ENCODE measurements at regions not wholly inside any gene's neighbourhood (a gene's known extent, or its start where the extent isn't known, plus 50 kb on each side); places are given as distances from the start of the nearest gene placed in this dataset.

DNA sequence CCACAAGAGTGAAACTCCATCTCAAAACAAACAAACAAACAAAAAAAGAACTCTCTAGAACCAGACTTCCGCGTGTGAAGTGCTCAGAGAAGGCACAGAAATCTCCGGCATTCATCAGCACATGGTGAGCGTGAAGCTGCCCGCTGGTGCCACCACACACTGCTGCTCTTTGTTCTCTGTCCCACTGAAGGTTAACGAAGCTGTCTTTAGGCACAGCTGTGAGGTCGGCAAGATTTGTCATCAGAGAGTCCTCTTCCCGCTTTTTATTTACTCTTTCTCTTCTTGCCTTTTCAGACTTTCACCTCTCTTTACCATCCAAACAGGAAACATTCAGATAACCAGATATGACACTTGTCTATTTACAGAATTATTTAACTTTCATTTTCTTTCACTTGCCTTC lies 115.2 kb upstream of the ARGLU1 start:
- TF ChIP-seq, protein P1, sequence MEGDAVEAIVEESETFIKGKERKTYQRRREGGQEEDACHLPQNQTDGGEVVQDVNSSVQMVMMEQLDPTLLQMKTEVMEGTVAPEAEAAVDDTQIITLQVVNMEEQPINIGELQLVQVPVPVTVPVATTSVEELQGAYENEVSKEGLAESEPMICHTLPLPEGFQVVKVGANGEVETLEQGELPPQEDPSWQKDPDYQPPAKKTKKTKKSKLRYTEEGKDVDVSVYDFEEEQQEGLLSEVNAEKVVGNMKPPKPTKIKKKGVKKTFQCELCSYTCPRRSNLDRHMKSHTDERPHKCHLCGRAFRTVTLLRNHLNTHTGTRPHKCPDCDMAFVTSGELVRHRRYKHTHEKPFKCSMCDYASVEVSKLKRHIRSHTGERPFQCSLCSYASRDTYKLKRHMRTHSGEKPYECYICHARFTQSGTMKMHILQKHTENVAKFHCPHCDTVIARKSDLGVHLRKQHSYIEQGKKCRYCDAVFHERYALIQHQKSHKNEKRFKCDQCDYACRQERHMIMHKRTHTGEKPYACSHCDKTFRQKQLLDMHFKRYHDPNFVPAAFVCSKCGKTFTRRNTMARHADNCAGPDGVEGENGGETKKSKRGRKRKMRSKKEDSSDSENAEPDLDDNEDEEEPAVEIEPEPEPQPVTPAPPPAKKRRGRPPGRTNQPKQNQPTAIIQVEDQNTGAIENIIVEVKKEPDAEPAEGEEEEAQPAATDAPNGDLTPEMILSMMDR (IDR thresholded peaks at IDR 0.05; ENCODE audit: low read depth, low read length), result no peak
- Histone ChIP-seq H3K9me3 (ENCODE audit: control insufficient read depth, insufficient read depth, low read length) (no peaks in the 10 kb centered on the region), H3K4me3 (ENCODE audit: low read depth, low read length) (no peak overlapping the region), H3K27me3 (ENCODE audit: control insufficient read depth, insufficient read depth, low read length) (no peaks in the 10 kb centered on the region), H3K27ac (ENCODE audit: low read depth, low read length) (no peak overlapping the region)
- POLR2A ChIA-PET, result no interaction called here
- DNase-seq (ENCODE audit: low read depth, low spot score), result no peak
- CTCF ChIA-PET, result no interaction called here

DNA sequence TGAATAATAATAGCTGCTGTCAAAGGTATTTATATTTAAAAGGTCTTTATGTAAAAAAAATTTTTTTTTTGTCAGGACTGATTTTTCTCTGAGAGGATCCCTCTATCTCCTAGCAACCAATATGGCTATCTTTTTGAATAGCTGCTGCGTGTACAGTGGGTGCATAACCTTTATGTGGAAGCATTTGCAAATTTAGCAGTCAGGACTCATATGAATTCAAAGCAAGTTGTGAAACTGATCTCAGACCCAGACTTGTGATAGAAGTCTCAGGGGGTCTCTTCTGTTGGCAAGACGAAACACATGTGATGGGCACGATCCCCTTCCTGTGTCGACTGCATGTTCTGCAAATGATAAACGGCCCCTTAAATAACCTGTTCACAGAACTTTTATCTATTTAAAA lies 114.1 kb upstream of the ARGLU1 start:
- Histone ChIP-seq H3K4me3 (ENCODE audit: low read depth, low read length) (no peak overlapping the region), H3K27me3 (ENCODE audit: control insufficient read depth, insufficient read depth, low read length) (no peaks in the 10 kb centered on the region), H3K9me3 (ENCODE audit: control insufficient read depth, insufficient read depth, low read length) (no peaks in the 10 kb centered on the region), H3K27ac (ENCODE audit: low read depth, low read length) (no peak overlapping the region)
- no peak for DNase-seq (ENCODE audit: low read depth, low spot score)
- TF ChIP-seq, protein P1 (IDR thresholded peaks at IDR 0.05; ENCODE audit: low read depth, low read length), result no peak
- CTCF ChIA-PET, result no interaction called here
- POLR2A ChIA-PET, result no interaction called here

DNA sequence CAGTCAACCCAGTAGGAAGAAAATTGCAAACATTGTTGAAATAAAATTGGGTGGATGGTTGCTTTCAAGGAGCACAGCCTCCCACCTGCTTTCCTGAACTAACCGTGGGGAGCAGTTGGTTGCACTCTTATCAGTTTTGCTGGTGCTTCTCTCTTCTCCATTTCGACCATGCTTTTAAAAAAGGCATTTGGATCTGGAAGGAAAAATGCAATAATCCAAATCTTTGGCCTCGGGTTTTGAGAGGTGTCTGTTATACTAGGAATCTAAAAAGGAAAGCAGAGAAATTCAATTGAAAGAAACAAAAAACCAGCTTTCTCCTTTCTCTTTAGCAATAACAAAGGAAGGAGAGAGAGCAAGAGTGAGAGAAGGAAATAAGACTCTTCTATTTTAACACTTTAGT lies 113.6 kb upstream of the ARGLU1 start:
- CTCF ChIA-PET, result no interaction called here
- POLR2A ChIA-PET, result no interaction called here
- Histone ChIP-seq H3K27me3 (ENCODE audit: control insufficient read depth, insufficient read depth, low read length) (no peaks in the 10 kb centered on the region), H3K9me3 (ENCODE audit: control insufficient read depth, insufficient read depth, low read length) (no peaks in the 10 kb centered on the region), H3K27ac (ENCODE audit: low read depth, low read length) (no peak overlapping the region), H3K4me3 (ENCODE audit: low read depth, low read length) (no peak overlapping the region)
- TF ChIP-seq, protein P1 (IDR thresholded peaks at IDR 0.05; ENCODE audit: low read depth, low read length), result no peak
- DNase-seq (ENCODE audit: low read depth, low spot score), result no peak

DNA sequence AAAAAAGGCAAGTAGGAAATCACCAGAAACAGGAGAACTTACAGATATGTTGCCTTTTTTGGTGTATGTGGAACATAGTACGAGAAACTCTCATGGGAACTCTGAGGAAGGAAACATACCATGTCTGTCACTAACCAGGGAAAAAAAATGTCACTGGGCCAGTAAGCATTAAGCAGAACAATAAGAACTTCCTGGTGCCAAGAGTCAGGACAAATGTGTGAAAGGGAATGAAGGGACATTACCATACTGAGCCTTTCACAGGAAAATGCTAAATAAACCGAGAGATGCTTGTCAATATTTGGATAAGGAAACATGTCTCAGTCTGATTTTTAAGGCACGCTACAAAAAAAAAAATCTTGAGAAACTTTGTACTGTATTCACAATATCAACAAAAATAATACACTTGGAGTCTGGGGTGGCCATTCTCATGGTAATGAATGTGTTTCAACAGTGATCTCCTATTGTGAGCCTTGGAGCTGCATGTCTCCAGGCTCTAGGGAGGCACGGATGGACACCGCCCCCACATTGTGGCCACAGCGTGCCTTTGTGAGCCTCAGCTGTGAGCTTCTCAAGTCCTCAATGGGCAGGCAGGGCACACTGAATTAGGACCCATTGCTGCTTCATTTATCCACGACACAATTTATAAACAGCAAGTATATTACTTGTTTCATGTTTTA lies 113.0 kb upstream of the ARGLU1 start:
- ChIA-PET CTCF (no interaction called here), POLR2A (no interaction called here)
- Histone ChIP-seq H3K27me3 (ENCODE audit: control insufficient read depth, insufficient read depth, low read length) (no peaks in the 10 kb centered on the region), H3K9me3 (ENCODE audit: control insufficient read depth, insufficient read depth, low read length) (no peaks in the 10 kb centered on the region), H3K4me3 (ENCODE audit: low read depth, low read length) (no peak overlapping the region), H3K27ac (ENCODE audit: low read depth, low read length) (no peak overlapping the region)
- TF ChIP-seq, protein P1 (IDR thresholded peaks at IDR 0.05; ENCODE audit: low read depth, low read length), result no peak
- DNase-seq (ENCODE audit: low read depth, low spot score), result no peak

DNA sequence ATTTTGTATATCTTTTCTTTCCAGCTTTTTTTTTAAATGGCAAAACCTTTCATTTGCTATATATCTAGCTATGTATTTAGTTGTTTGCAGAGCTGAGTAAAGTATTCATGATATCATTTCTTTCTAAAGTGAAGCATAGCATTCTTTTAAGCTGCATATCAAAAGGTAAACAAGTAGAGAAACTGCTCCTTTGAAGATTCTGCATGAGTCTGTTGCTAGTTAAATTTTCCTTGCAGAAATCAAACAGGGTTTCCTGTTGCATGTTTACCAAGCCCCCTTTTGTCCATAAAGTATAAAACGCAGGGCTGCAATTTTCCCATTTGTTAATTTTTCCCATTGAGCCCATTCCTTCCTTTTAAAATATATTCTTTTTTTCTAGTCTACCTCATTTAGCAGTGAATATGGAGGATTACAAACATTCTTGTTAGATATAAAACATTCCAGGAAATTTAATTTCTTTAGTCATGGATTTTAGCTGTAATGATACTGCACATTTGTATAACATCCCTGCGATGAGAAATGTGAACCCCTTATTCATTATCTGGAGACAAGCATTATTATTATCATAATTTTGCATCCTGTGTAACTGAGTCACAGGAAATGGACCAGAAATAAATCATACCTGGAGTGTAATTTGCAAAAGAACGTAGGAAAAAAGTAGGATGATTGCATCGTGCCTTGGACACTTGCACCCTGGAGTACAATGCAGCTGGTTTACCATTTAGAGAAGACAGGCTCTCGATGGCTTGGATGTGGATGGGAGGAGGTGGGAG lies 110.9 kb upstream of the ARGLU1 start:
- Histone ChIP-seq H3K27ac (ENCODE audit: low read depth, low read length) (no peak overlapping the region), H3K9me3 (ENCODE audit: control insufficient read depth, insufficient read depth, low read length) (no peaks in the 10 kb centered on the region), H3K27me3 (ENCODE audit: control insufficient read depth, insufficient read depth, low read length) (no peaks in the 10 kb centered on the region), H3K4me3 (ENCODE audit: low read depth, low read length) (no peak overlapping the region)
- DNase-seq (ENCODE audit: low read depth, low spot score), result no peak
- POLR2A ChIA-PET, result no interaction called here
- TF ChIP-seq, protein P1 (IDR thresholded peaks at IDR 0.05; ENCODE audit: low read depth, low read length), result no peak
- CTCF ChIA-PET, result no interaction called here
